ENCODE measurements at regions not wholly inside any gene's neighbourhood (a gene's known extent, or its start where the extent isn't known, plus 50 kb on each side); places are given as distances from the start of the nearest gene placed in this dataset.
"Not testable (repeated sequence)": the region's sequence is repeated elsewhere in the genome, so short reads cannot be mapped to it uniquely, and the experiment has no call there.

DNA sequence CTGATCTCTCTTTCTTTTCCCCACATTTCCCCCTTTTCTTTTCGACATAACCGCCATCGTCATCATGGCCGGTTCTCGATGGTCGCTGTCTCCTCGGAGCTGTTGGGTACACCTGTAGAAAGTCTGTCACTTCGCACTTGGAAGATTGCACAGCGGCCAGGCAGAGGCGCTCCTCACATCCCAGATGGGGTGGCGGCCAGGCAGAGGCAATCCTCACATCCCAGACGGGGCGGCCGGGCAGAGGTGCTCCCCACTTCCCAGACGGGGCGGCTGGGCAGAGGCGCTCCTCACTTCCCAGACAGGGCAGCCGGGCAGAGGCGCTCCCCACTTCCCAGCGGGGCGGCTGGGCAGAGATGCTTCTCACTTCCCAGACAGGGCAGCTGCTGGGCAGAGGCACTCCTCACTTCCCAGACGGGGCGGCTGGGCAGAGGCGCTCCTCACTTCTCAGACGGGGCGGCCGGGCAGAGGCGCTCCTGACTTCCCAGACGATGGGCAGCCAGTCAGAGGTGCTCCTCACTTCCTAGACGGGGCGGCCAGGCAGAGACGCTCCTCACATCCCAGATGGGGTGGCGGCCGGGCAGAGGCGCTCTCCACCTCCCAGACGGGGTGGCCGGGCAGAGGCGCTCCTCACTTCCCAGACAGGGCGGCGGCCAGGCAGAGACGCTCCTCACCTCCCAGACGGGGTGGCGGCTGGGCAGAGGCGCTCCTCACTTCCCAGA is 110.7 kb downstream of the C5orf15 start:
- DNase-seq (ENCODE audit: low read depth in 2 of 2): not testable (repeated sequence)

DNA sequence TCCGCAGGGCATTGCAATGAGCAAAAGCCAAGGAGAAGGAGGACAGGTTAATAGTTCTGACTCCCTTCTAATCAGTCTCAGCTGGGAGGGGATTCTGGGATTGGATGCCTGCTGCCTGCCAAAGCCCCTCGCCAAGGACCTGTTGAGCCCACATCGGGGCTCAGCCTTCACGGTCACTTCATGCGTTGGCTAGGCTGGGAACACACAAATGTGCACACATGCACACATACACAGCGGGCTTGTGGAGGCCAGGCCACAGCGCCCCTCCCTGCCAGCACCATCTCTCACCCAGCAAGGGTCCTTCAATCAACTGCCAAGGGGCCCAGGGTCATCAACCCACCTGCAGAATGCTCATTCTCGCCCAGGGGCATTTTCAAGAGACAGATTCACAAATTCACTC is 113.9 kb downstream of the C5orf15 start:
- no peak for DNase-seq (ENCODE audit: low read depth in 2 of 2)

DNA sequence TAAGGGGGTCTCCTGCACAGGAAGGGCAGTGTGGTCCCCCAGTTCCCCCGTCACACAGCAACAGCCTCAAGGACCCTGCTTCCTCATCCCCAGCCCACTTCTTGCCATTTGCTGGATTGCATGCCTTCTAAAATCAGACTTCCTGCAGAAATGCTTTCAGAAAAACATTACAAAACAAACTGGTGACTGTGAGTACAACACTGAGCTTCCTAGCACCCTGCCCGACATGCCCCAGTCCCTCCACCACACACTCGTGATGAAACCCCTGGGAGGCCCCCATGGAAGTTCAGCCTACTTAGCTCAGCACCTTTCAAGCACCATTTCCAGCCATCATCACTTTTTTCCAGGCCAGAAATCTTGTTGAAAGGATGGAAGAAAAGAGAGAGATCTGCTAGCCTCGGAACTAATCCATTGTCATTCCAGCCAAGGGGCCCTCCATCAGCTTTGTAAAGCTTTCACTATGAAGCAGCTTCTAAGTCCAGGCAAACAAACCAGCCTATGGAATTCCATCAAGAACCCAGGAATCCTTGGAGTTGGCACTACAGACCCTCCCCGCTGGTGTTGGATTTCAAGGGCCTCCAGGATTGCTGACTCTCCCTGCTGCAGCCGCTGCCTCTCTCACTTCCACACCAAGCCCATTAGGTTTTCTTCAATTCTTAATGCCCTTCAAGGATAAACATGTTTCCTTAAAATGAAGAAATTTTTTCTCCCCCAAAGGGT is 114.6 kb downstream of the C5orf15 start:
- no peak for DNase-seq (ENCODE audit: low read depth in 2 of 2)

- DNase-seq (ENCODE audit: low read depth in 2 of 2): no peak
Measured at GRCh38 chr5:133851521-133851920, 116.9 kb downstream of the C5orf15 start.

GRCh38 chr5:133850811-133851210 is 117.6 kb downstream of the C5orf15 start:
- DNase-seq (ENCODE audit: low read depth in 2 of 2): no peak

DNA sequence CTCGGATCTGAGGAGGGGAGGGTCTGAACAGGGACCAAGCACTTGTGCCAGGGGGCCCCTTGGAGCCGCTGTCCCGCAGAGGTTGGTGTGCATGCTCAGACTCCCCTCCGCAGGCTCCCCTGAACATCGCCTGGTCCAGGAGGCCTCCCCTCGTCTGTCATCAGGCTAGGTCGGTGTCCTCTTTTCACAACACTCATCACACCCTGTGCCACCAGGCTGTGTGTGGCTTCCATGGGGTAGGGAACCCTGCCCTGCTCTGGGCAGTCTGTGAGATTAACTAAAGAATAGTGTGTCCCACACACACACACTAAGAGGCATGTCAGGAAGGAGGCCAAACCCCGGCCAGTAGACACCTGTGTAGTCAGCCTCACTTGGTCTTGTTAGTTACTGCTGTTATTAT is 119.3 kb downstream of the C5orf15 start:
- DNase-seq (ENCODE audit: low read depth in 2 of 2): no peak

- no peak for DNase-seq (ENCODE audit: low read depth in 2 of 2)
Measured at GRCh38 chr5:133848341-133848811, 120.0 kb downstream of the C5orf15 start.

DNA sequence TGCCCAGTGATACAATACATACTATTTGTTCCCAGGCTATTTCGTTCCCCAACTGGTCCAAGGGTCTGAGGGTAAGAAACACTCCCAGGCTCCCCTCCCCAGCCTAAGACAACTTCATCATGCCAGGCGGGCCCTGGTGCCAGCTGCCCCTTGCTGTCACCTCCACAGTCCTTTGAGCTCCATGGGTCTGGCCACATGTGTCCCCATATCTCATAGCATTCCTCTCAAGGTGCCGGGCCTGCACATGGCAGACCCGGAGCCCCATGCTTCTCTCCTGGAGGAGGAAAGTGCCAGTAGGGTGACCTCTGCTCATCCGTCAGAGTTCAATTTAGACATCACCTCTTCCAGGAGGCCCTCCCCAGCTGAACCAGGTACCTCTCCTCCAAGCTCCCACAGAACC is 120.5 kb downstream of the C5orf15 start:
- no peak for DNase-seq (ENCODE audit: low read depth in 2 of 2)

DNA sequence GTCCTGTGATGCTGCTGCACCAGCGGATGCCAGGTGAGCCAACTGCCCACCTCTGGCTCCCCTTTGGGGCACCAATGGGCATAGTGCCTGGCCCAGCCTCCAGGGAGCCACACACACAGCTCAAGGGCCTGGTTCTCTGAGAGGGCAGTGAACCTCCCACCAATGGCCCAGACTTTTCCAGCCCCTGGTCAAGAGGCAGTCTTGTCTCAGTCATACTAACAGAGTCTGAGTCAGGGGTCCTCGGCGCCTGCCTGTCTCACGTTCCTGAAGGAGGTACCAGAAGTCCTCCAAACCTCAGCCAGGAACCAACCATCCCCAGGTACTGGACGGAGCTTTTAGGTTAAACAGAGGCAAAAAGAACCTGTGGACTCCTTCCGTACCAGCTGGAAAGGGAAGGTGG is 121.1 kb downstream of the C5orf15 start:
- no peak for DNase-seq (ENCODE audit: low read depth in 2 of 2)

GRCh38 chr5:133846478-133847226 is 121.8 kb downstream of the C5orf15 start:
- no peak for DNase-seq (ENCODE audit: low read depth in 2 of 2)

GRCh38 chr5:133845271-133845670 is 123.2 kb downstream of the C5orf15 start:
- no peak for DNase-seq (ENCODE audit: low read depth in 2 of 2)

DNA sequence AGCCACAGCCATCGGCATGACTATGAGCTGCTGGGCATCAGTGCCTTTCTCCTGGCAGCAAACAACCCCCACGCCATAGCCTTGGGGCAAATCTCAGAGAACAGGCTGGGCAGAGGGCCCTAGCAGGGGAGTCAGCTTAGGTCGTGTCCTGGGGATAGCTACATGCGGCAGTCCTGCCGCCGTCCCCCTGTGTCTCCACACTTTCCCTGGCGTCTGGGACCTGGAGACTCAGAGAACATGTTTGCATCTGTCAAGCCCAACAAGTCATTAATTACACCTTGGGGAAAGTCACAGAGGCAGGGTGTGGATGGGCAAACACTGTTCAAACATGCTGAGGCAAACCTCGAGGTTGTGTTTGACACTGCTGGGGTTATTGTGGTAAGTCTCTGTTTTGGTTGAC is 123.6 kb downstream of the C5orf15 start:
- DNase-seq (ENCODE audit: low read depth in 2 of 2): no peak

GRCh38 chr5:133843911-133844310 is 124.5 kb downstream of the C5orf15 start:
- no peak for DNase-seq (ENCODE audit: low read depth in 2 of 2)

- no peak for DNase-seq (ENCODE audit: low read depth in 2 of 2)
Measured at GRCh38 chr5:133842846-133843611, 125.4 kb downstream of the C5orf15 start.

GRCh38 chr5:133841831-133842750 is 126.3 kb downstream of the C5orf15 start:
- no peak for DNase-seq (ENCODE audit: low read depth in 2 of 2)

DNA sequence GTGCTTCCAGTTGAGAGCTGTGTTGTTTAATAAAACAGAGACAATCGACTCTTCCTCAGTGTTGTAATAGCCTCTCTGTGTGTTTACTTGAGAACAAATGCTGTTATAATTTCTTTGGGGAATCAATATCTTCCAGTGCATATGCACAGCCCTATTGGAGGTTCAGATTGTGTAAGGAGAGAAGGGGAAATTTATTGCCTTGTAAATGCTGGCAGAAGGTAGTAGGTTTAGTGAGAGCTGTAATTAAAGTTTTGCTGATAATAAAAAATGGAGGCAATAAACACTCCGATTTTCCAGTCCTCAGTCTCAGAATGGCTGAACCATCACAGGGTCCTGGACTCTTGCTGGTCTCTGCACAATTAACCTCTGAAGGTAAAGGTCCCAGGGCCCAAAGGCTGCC is 128.3 kb downstream of the C5orf15 start:
- no peak for DNase-seq (ENCODE audit: low read depth in 2 of 2)

GRCh38 chr5:133839721-133840120 is 128.7 kb downstream of the C5orf15 start:
- DNase-seq (ENCODE audit: low read depth in 2 of 2): no peak

DNA sequence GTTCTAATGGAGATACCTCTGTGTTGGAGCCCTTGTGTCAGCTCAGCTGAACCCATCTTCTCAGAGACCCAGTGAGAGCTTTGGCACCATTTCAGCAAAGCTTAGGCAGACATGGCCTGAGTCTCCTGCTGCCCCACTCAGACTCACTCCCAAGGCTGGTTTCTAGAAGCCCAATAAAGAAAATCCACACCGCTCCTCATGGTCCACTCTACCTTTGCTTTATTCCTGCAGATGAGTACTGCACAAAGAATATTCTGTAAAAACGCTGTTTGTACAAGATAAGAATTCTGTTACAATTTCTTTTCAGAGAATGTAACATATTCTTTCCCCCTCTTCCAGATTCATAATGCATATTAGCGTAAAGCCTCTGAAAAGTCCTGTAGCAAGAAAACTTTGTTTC is 129.3 kb downstream of the C5orf15 start:
- no peak for DNase-seq (ENCODE audit: low read depth in 2 of 2)

DNA sequence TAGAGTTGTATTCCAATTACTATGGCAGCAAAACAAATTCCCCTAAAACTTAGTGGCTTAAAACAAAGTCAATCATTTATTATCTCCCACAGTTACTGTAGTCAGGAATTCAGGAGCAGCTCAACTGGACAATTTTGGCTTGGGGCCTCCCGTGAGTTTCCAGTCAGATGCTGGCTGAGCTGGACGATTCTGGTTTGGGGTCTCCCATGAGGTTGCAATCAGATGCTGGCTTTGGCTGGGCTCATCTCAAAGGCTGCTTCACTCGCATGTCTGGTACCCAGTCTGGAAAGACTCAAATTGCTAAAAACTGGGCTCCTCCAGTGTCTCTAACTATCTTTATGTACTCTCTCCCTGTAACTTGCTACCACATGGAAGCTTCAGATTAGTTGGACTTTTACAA is 130.1 kb downstream of the C5orf15 start:
- no peak for DNase-seq (ENCODE audit: low read depth in 2 of 2)

DNA sequence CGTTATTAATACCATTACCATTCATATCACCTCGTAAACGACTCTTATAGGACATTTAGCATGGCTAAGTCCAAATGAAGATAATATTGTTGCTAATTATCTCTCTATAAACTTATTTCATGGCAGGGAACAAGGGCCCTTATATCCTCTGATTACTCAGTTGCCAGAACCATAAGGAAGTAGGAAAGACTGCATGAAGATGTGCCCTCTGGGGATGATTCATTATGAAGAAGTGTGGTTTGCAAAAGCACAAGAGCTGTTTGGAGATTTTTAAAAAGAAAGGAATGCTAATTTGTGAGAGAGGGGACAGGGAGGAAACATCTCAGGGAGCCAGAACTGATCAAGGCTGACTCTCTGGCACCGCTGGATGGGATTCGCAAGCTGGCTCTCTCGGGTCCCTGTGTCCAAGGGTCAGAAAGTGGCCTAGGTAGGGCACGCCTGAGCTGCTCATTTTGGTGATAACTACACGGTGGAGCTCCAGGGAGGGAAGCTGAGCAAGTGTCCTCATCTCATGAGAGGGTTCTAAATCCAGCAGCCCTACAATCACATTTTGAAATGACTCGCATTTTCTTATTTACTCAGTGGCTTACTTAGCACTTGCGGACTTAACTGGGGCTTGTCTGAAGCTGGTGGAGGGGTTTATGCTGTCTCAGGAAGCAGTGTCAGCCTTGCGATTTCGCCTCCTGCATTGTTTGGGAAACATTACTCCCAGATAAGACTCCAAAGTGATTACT is 136.8 kb downstream of the C5orf15 start:
- no peak for DNase-seq (ENCODE audit: low read depth in 2 of 2)
